HepG2 (cell line): ENCODE measurements at regions not wholly inside any gene's neighbourhood (a gene's known extent, or its start where the extent isn't known, plus 50 kb on each side); places are given as distances from the start of the nearest gene placed in this dataset.

Source experiments
- ATAC-seq: fragments of 200-7000 bp; cut with Tn5 transposase; 3 replicates; pipeline ENCODE4 v1.9.1; 2020; ENCODE audit warnings: mild to moderate bottlenecking, moderate library complexity
- BruUV-seq: library from RNA; stranded (reverse); fragments of 400-500 nt; replicated peaks from 2 replicates; lab custom pipeline; 2021; lab: Mats Ljungman, UMichigan
- CTCF ChIA-PET: fragments of 300-600 bp; formaldehyde crosslinking; extraction: SDS; loops from one replicate; lab custom pipeline; 2021; ENCODE audit warnings: low total read pairs, inconsistent platforms, low intra/inter-chr PET ratio; lab: Yijun Ruan, JAX
- POLR2A ChIA-PET: fragments of 350-600 bp; sonication (Branson Sonifier 250); formaldehyde crosslinking; loops from one replicate; lab custom pipeline; 2020; ENCODE audit warnings: antibody characterized with exemption, inconsistent platforms; lab: Yijun Ruan, JAX
- DNase-seq: peaks from one replicate; pipeline ENCODE4 v3.0.0-alpha.2; 2015; ENCODE audit warnings: low spot score
- FAIRE-seq: peaks from 3 replicates; lab custom pipeline; 2011; peaks lifted over from hg19 to GRCh38; lab: Jason Lieb, UNC
- H2AFZ ChIP-seq: one replicate; pipeline ENCODE4 v1.6.1; 2011; ENCODE audit warnings: low read length, inconsistent platforms
- H3K27ac ChIP-seq: fragments of 300-600 bp; 3 replicates; pipeline ENCODE4 v1.8.0; 2011; ENCODE audit warnings: mixed run types, mild to moderate bottlenecking, mixed read lengths, low read length, inconsistent platforms; ENCODE audit not compliant: insufficient read depth; ENCODE audit errors: extremely low read length
- H3K27me3 ChIP-seq, 2 experiments: fragments of 200-600 bp in 1 of 2; 2 replicates in 1 of 2; 3 replicates in 1 of 2; pipeline versions ENCODE4 v1.6.0 to v1.8.0; 2011; ENCODE audit warnings: low read length in 2 of 2, mild to moderate bottlenecking in 2 of 2, moderate library complexity in 2 of 2, inconsistent platforms in 1 of 2; ENCODE audit not compliant: insufficient read depth in 2 of 2, control insufficient read depth in 1 of 2
- H3K36me3 ChIP-seq, 2 experiments: fragments of 200-600 bp in 1 of 2; replicated peaks in 1 of 2; 2 replicates in 1 of 2; 3 replicates in 1 of 2; pipeline versions ENCODE4 v1.5.1 to v1.8.0; 2011; ENCODE audit warnings: low read length in 2 of 2, inconsistent platforms in 1 of 2; ENCODE audit not compliant: insufficient read depth in 2 of 2, control insufficient read depth in 1 of 2
- H3K4me1 ChIP-seq: 2 replicates; pipeline ENCODE4 v1.5.1; 2012; ENCODE audit warnings: low read length, inconsistent platforms; ENCODE audit not compliant: insufficient read depth
- H3K4me2 ChIP-seq: 2 replicates; pipeline ENCODE4 v1.6.0; 2011; ENCODE audit warnings: low read depth, low read length, inconsistent platforms
- H3K4me3 ChIP-seq, 3 experiments: fragments of 200-600 bp in 1 of 3; sonication (generic), shearing (Covaris generic) in 1 of 3; replicated peaks in 1 of 3; 2 replicates each; pipeline ENCODE4 v1.5.1; 2011 to 2016; ENCODE audit warnings: low read length in 3 of 3, inconsistent platforms in 2 of 3, low read depth in 2 of 3, mild to moderate bottlenecking in 2 of 3, control low read depth in 1 of 3, mixed read lengths in 1 of 3; ENCODE audit not compliant: insufficient read depth in 1 of 3
- H3K79me2 ChIP-seq: one replicate; pipeline ENCODE4 v1.6.1; 2011; ENCODE audit warnings: low read length, inconsistent platforms; ENCODE audit not compliant: insufficient read depth
- H3K9ac ChIP-seq: 2 replicates; pipeline ENCODE4 v1.6.0; 2011; ENCODE audit warnings: mild to moderate bottlenecking, low read depth, low read length, inconsistent platforms; ENCODE audit not compliant: insufficient read depth
- H3K9me3 ChIP-seq: 2 replicates; pipeline ENCODE4 v1.5.1; 2012; ENCODE audit warnings: mild to moderate bottlenecking, low read length
- H4K20me1 ChIP-seq: 2 replicates; pipeline ENCODE4 v1.6.0; 2011; ENCODE audit warnings: inconsistent platforms, mild to moderate bottlenecking, low read length, moderate library complexity; ENCODE audit not compliant: insufficient read depth
- CEBPB ChIP-seq: IDR thresholded peaks from 2 replicates; pipeline ENCODE4 v1.6.1; 2011; ENCODE audit warnings: low read depth, low read length, improper control_type of control experiment, borderline replicate concordance
- CEBPZ ChIP-seq: IDR thresholded peaks from 2 replicates; pipeline ENCODE4 v1.6.1; 2012; ENCODE audit warnings: low read length, improper control_type of control experiment
- PPARG ChIP-seq: conservative IDR thresholded peaks from 2 replicates; pipeline ENCODE4 v1.6.1; 2016; ENCODE audit warnings: missing biosample characterization, missing genetic modification reagents
- ZNF7 ChIP-seq: IDR thresholded peaks from 2 replicates; pipeline ENCODE4 v1.6.1; 2016; ENCODE audit warnings: missing biosample characterization, missing genetic modification reagents
- WGBS: methylation state at CpG from one replicate; pipeline ENCODE4 v1.1.6; 2017; ENCODE audit warnings: low lambda C conversion rate; 5-methylcytosine and 5-hydroxymethylcytosine counted together
- in situ Hi-C: cut with HindIII; loops from 2 replicates; pipeline ENCODE4 v1.10.0; 2017; ENCODE audit warnings: low pct_unique_long_range_greater_than_20kb; ENCODE audit not compliant: extremely low pct_ligation_motif_present
- intact Hi-C: fragments of 100-400 bp; cut with micrococcal nuclease; formaldehyde crosslinking; loops from one replicate; pipeline ENCODE4 v1.10.0; 2022; ENCODE audit not compliant: unreplicated experiment
- TF ChIP-seq, protein P1 (sequence below): sonication (generic); formaldehyde crosslinking; IDR thresholded peaks from 2 replicates; pipeline ENCODE4 v1.4.0; 2020; ENCODE audit warnings: missing genetic modification reagents

GRCh38 chr1:47674189-47674588 is 236.3 kb downstream of the FOXD2 start:
- peaks cover 2 to 29% of the 10 kb centered on the region in 2 experiments; a peak in 3 of 5 replicates for H3K27me3 ChIP-seq
- in situ Hi-C loops = no loop called here
- no peak overlapping the region for H3K9ac ChIP-seq
- peak; percentile 63; the same call in 1 of the 2 replicates for TF ChIP-seq CEBPB
- TF ChIP-seq, protein P1, sequence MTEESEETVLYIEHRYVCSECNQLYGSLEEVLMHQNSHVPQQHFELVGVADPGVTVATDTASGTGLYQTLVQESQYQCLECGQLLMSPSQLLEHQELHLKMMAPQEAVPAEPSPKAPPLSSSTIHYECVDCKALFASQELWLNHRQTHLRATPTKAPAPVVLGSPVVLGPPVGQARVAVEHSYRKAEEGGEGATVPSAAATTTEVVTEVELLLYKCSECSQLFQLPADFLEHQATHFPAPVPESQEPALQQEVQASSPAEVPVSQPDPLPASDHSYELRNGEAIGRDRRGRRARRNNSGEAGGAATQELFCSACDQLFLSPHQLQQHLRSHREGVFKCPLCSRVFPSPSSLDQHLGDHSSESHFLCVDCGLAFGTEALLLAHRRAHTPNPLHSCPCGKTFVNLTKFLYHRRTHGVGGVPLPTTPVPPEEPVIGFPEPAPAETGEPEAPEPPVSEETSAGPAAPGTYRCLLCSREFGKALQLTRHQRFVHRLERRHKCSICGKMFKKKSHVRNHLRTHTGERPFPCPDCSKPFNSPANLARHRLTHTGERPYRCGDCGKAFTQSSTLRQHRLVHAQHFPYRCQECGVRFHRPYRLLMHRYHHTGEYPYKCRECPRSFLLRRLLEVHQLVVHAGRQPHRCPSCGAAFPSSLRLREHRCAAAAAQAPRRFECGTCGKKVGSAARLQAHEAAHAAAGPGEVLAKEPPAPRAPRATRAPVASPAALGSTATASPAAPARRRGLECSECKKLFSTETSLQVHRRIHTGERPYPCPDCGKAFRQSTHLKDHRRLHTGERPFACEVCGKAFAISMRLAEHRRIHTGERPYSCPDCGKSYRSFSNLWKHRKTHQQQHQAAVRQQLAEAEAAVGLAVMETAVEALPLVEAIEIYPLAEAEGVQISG (CRISPR knock-in tag) = no peak
- ATAC-seq (no peak), DNase-seq (no peak), FAIRE-seq (no peak)
- no TSS peak for BruUV-seq
- no peak overlapping the region for H3K27ac ChIP-seq
- no peak overlapping the region for H3K4me3 ChIP-seq
- H4K20me1 ChIP-seq = no peaks in the 10 kb centered on the region
- H3K36me3 ChIP-seq = no peaks in the 10 kb centered on the region
- no peaks in the 10 kb centered on the region for H3K9me3 ChIP-seq
- ChIA-PET CTCF (no interaction called here), POLR2A (no interaction called here)
- no peak overlapping the region for H2AFZ ChIP-seq
- intact Hi-C loops = no loop called here
- H3K4me1 ChIP-seq = no peaks in the 10 kb centered on the region
- no peak overlapping the region for H3K4me2 ChIP-seq
- no peaks in the 10 kb centered on the region for H3K79me2 ChIP-seq

- DNase-seq (no peak), ATAC-seq (no peak), FAIRE-seq (no peak)
- no TSS peak for BruUV-seq
- H3K9ac ChIP-seq = no peak overlapping the region
- H3K4me2 ChIP-seq = no peak overlapping the region
- WGBS = no CpG with 5 or more reads among the region's 3 CpGs
- in situ Hi-C loops = no loop called here
- no peaks in the 10 kb centered on the region for H4K20me1 ChIP-seq
- H3K4me3 ChIP-seq = no peak overlapping the region
- ChIA-PET POLR2A (no interaction called here), CTCF (no interaction called here)
- H3K79me2 ChIP-seq = no peaks in the 10 kb centered on the region
- no peaks in the 10 kb centered on the region for H3K9me3 ChIP-seq
- no peak overlapping the region for H3K27ac ChIP-seq
- H3K36me3 ChIP-seq = no peaks in the 10 kb centered on the region
- TF ChIP-seq CEBPZ (no peak), ZNF7 (CRISPR knock-in tag) (no peak), PPARG (no peak)
- H2AFZ ChIP-seq = no peak overlapping the region
- intact Hi-C loops = no loop called here
- H3K4me1 ChIP-seq = no peaks in the 10 kb centered on the region
- H3K27me3 ChIP-seq = peaks cover 2 to 37% of the 10 kb centered on the region in 2 experiments; a peak in 3 of 5 replicates
These were observed 237.3 kb downstream of the FOXD2 start for GRCh38 chr1:47675047-47675675.
